ENCODE measurements at regions not wholly inside any gene's neighbourhood (a gene's known extent, or its start where the extent isn't known, plus 50 kb on each side); places are given as distances from the start of the nearest gene placed in this dataset.

- TF ChIP-seq CTCF (IDR thresholded peaks at IDR 0.05), result no peak
- no peak for TF ChIP-seq POLR2AphosphoS5 (IDR thresholded peaks at IDR 0.05)
Measured at GRCh38 chr18:61965311-61965710, 72.5 kb upstream of the RNF152 start.
